HepG2 (cell line): ENCODE measurements at regions not wholly inside any gene's neighbourhood (a gene's known extent, or its start where the extent isn't known, plus 50 kb on each side); places are given as distances from the start of the nearest gene placed in this dataset.

Experiments
- ATAC-seq: fragments of 200-7000 bp; cut with Tn5 transposase; 3 replicates; pipeline ENCODE4 v1.9.1; 2020; ENCODE audit warnings: mild to moderate bottlenecking, moderate library complexity
- BruUV-seq: library from RNA; stranded (reverse); fragments of 400-500 nt; replicated peaks from 2 replicates; lab custom pipeline; 2021; lab: Mats Ljungman, UMichigan
- CTCF ChIA-PET: fragments of 300-600 bp; formaldehyde crosslinking; extraction: SDS; loops from one replicate; lab custom pipeline; 2021; ENCODE audit warnings: low total read pairs, inconsistent platforms, low intra/inter-chr PET ratio; lab: Yijun Ruan, JAX
- POLR2A ChIA-PET: fragments of 350-600 bp; sonication (Branson Sonifier 250); formaldehyde crosslinking; loops from one replicate; lab custom pipeline; 2020; ENCODE audit warnings: antibody characterized with exemption, inconsistent platforms; lab: Yijun Ruan, JAX
- DNase-seq: peaks from one replicate; pipeline ENCODE4 v3.0.0-alpha.2; 2015; ENCODE audit warnings: low spot score
- FAIRE-seq: peaks from 3 replicates; lab custom pipeline; 2011; peaks lifted over from hg19 to GRCh38; lab: Jason Lieb, UNC
- H2AFZ ChIP-seq: one replicate; pipeline ENCODE4 v1.6.1; 2011; ENCODE audit warnings: low read length, inconsistent platforms
- H3K27ac ChIP-seq: fragments of 300-600 bp; 3 replicates; pipeline ENCODE4 v1.8.0; 2011; ENCODE audit warnings: mixed run types, mild to moderate bottlenecking, mixed read lengths, low read length, inconsistent platforms; ENCODE audit not compliant: insufficient read depth; ENCODE audit errors: extremely low read length
- H3K27me3 ChIP-seq, 2 experiments: fragments of 200-600 bp in 1 of 2; 2 replicates in 1 of 2; 3 replicates in 1 of 2; pipeline versions ENCODE4 v1.6.0 to v1.8.0; 2011; ENCODE audit warnings: low read length in 2 of 2, mild to moderate bottlenecking in 2 of 2, moderate library complexity in 2 of 2, inconsistent platforms in 1 of 2; ENCODE audit not compliant: insufficient read depth in 2 of 2, control insufficient read depth in 1 of 2
- H3K36me3 ChIP-seq, 2 experiments: fragments of 200-600 bp in 1 of 2; replicated peaks in 1 of 2; 2 replicates in 1 of 2; 3 replicates in 1 of 2; pipeline versions ENCODE4 v1.5.1 to v1.8.0; 2011; ENCODE audit warnings: low read length in 2 of 2, inconsistent platforms in 1 of 2; ENCODE audit not compliant: insufficient read depth in 2 of 2, control insufficient read depth in 1 of 2
- H3K4me1 ChIP-seq: 2 replicates; pipeline ENCODE4 v1.5.1; 2012; ENCODE audit warnings: low read length, inconsistent platforms; ENCODE audit not compliant: insufficient read depth
- H3K4me2 ChIP-seq: 2 replicates; pipeline ENCODE4 v1.6.0; 2011; ENCODE audit warnings: low read depth, low read length, inconsistent platforms
- H3K4me3 ChIP-seq, 3 experiments: fragments of 200-600 bp in 1 of 3; sonication (generic), shearing (Covaris generic) in 1 of 3; replicated peaks in 1 of 3; 2 replicates each; pipeline ENCODE4 v1.5.1; 2011 to 2016; ENCODE audit warnings: low read length in 3 of 3, inconsistent platforms in 2 of 3, low read depth in 2 of 3, mild to moderate bottlenecking in 2 of 3, control low read depth in 1 of 3, mixed read lengths in 1 of 3; ENCODE audit not compliant: insufficient read depth in 1 of 3
- H3K79me2 ChIP-seq: one replicate; pipeline ENCODE4 v1.6.1; 2011; ENCODE audit warnings: low read length, inconsistent platforms; ENCODE audit not compliant: insufficient read depth
- H3K9ac ChIP-seq: 2 replicates; pipeline ENCODE4 v1.6.0; 2011; ENCODE audit warnings: mild to moderate bottlenecking, low read depth, low read length, inconsistent platforms; ENCODE audit not compliant: insufficient read depth
- H3K9me3 ChIP-seq: 2 replicates; pipeline ENCODE4 v1.5.1; 2012; ENCODE audit warnings: mild to moderate bottlenecking, low read length
- H4K20me1 ChIP-seq: 2 replicates; pipeline ENCODE4 v1.6.0; 2011; ENCODE audit warnings: inconsistent platforms, mild to moderate bottlenecking, low read length, moderate library complexity; ENCODE audit not compliant: insufficient read depth
- BORCS8-MEF2B ChIP-seq: sonication (generic); formaldehyde crosslinking; IDR thresholded peaks from 2 replicates; pipeline ENCODE4 v1.8.0; 2022; ENCODE audit warnings: mild to moderate bottlenecking, missing genetic modification reagents
- ERF ChIP-seq: IDR thresholded peaks from 2 replicates; pipeline ENCODE4 v1.6.1; 2018; ENCODE audit warnings: missing biosample characterization, missing genetic modification reagents
- FOXK1 ChIP-seq: sonication (generic); formaldehyde crosslinking; IDR thresholded peaks from 2 replicates; pipeline ENCODE4 v1.4.0; 2020; ENCODE audit warnings: low read depth, missing genetic modification reagents, borderline replicate concordance
- HDAC1 ChIP-seq: sonication (generic); formaldehyde crosslinking; IDR thresholded peaks from 2 replicates; pipeline ENCODE4 v1.5.1; 2020; ENCODE audit warnings: mild to moderate bottlenecking, missing genetic modification reagents
- HNF4G ChIP-seq, 2 experiments: sonication (generic) in 1 of 2; formaldehyde crosslinking in 1 of 2; IDR thresholded peaks; 2 replicates each; pipeline versions ENCODE4 v1.4.0 to v1.6.1; 2011 to 2020; ENCODE audit warnings: borderline replicate concordance in 2 of 2, low read depth in 2 of 2, mild to moderate bottlenecking in 2 of 2, low read length in 1 of 2, missing genetic modification reagents in 1 of 2, moderate library complexity in 1 of 2
- HNRNPL ChIP-seq: fragments of 200-400 bp; formaldehyde crosslinking; IDR thresholded peaks from 2 replicates; pipeline ENCODE4 v1.6.1; 2017; ENCODE audit warnings: mild to moderate bottlenecking, low read depth, low read length
- MEIS2 ChIP-seq: sonication (generic); formaldehyde crosslinking; IDR thresholded peaks from 2 replicates; pipeline ENCODE4 v1.9.0; 2021; ENCODE audit warnings: mild to moderate bottlenecking, missing genetic modification reagents
- NFRKB ChIP-seq: fragments of 450-650 bp; IDR thresholded peaks from 2 replicates; pipeline ENCODE4 v1.6.1; 2017
- NR3C1 ChIP-seq: sonication (generic); formaldehyde crosslinking; IDR thresholded peaks from 2 replicates; pipeline ENCODE4 v1.4.0; 2020; ENCODE audit warnings: missing genetic modification reagents
- PCBP1 ChIP-seq: fragments of 200-400 bp; formaldehyde crosslinking; IDR thresholded peaks from 2 replicates; pipeline ENCODE4 v1.6.1; 2017; ENCODE audit warnings: mild to moderate bottlenecking, low read depth, low read length, borderline replicate concordance
- SRSF1 ChIP-seq: fragments of 200-400 bp; formaldehyde crosslinking; optimal IDR thresholded peaks from 2 replicates; pipeline ENCODE3; 2017; ENCODE audit warnings: mild to moderate bottlenecking, low read depth, low read length, moderate library complexity
- ZNF468 ChIP-seq: sonication (generic); formaldehyde crosslinking; IDR thresholded peaks from 2 replicates; pipeline ENCODE4 v1.8.0; 2022; ENCODE audit warnings: mild to moderate bottlenecking, moderate library complexity, missing genetic modification reagents
- WGBS: methylation state at CpG from one replicate; pipeline ENCODE4 v1.1.6; 2017; ENCODE audit warnings: low lambda C conversion rate; 5-methylcytosine and 5-hydroxymethylcytosine counted together
- in situ Hi-C: cut with HindIII; loops from 2 replicates; pipeline ENCODE4 v1.10.0; 2017; ENCODE audit warnings: low pct_unique_long_range_greater_than_20kb; ENCODE audit not compliant: extremely low pct_ligation_motif_present
- intact Hi-C: fragments of 100-400 bp; cut with micrococcal nuclease; formaldehyde crosslinking; loops from one replicate; pipeline ENCODE4 v1.10.0; 2022; ENCODE audit not compliant: unreplicated experiment
- TF ChIP-seq, protein P1 (sequence below): sonication (generic); formaldehyde crosslinking; conservative IDR thresholded peaks from 2 replicates; pipeline ENCODE4 v1.4.0; 2020; ENCODE audit warnings: missing genetic modification reagents
- TF ChIP-seq, protein P2 (sequence below): sonication (generic); formaldehyde crosslinking; IDR thresholded peaks from 2 replicates; pipeline ENCODE4 v1.8.0; 2022; ENCODE audit warnings: mild to moderate bottlenecking, missing genetic modification reagents, borderline replicate concordance

DNA sequence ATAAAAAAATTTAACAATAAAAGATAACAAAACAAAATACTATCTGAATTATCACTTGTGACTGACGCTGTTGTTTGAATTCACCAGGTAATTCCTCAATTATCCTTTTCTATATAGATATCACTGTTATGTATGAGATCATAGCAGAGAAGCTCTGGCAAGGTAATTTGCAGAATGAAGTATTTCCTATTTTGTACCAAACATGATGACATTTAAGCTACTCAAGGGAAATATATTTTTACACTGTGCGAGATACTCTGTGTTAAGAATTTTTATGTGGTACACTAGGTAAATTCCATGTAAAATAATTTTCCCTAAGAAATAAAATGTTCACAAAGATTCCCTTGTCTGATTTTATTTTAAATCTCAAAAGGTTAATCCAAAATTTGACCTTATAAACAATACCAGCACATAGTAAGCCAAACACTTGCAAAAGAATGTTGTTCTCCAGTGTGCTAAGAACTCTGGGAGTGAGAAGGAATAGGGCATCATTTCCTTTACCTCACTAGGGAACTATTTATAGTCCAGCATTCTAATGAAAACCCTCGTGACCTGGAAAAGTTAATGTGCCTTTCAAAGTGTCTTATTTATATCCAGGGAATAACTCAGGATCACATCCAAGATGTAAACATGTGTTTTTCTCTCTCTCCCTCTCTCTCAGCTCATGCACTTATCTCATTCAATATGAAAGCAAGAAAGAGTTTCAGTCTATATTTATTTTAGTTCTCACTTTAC is 115.2 kb upstream of the RAP1B start:
- 37% methylated on average over 3 of the region's 3 CpGs for WGBS
- no peak overlapping the region for H3K27ac ChIP-seq
- no peak overlapping the region for H3K4me2 ChIP-seq
- H3K36me3 ChIP-seq: no peaks in the 10 kb centered on the region
- no peak overlapping the region for H2AFZ ChIP-seq
- no peaks in the 10 kb centered on the region for H3K9me3 ChIP-seq
- no peaks in the 10 kb centered on the region; a peak in 1 of 5 replicates for H3K27me3 ChIP-seq
- TF ChIP-seq PCBP1 (no peak), NFRKB (no peak), HNF4G (IDR thresholded peaks at IDR 0.05; ENCODE audit: borderline replicate concordance, low read depth, low read length) (no peak), HNF4G (CRISPR knock-in tag; IDR thresholded peaks at IDR 0.05; ENCODE audit: borderline replicate concordance, low read depth) (no peak), SRSF1 (no peak)
- TF ChIP-seq, protein P1, sequence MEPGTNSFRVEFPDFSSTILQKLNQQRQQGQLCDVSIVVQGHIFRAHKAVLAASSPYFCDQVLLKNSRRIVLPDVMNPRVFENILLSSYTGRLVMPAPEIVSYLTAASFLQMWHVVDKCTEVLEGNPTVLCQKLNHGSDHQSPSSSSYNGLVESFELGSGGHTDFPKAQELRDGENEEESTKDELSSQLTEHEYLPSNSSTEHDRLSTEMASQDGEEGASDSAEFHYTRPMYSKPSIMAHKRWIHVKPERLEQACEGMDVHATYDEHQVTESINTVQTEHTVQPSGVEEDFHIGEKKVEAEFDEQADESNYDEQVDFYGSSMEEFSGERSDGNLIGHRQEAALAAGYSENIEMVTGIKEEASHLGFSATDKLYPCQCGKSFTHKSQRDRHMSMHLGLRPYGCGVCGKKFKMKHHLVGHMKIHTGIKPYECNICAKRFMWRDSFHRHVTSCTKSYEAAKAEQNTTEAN (CRISPR knock-in tag): no peak
- no TSS peak for BruUV-seq
- H4K20me1 ChIP-seq: no peaks in the 10 kb centered on the region
- FAIRE-seq (no peak), ATAC-seq (no peak), DNase-seq (no peak)
- H3K4me1 ChIP-seq: no peaks in the 10 kb centered on the region
- no peaks in the 10 kb centered on the region for H3K79me2 ChIP-seq
- POLR2A ChIA-PET: no interaction called here
- in situ Hi-C loops (no loop called here), intact Hi-C loops (no loop called here)
- CTCF ChIA-PET: no interaction called here
- no peak overlapping the region for H3K4me3 ChIP-seq
- H3K9ac ChIP-seq: no peak overlapping the region

DNA sequence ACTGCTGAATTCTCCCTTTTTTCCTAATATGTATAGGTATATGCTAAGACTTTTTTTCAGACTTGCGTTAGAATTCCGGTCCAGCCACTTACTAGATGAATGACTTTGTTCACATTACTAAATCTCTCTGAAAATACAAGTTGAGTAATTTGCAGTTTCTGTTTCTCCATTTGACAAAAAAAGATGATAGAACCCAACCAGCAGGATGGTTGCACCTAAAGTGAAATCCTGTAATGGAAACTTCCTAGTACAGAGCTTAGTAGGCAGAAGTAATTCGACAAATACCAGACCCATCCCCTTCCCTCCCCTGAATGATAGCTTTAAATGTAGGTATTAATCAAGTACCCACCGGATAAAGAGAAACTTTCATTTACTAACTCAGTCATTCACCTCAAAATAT is 113.6 kb upstream of the RAP1B start:
- TF ChIP-seq ZNF468 (no peak), BORCS8-MEF2B (no peak), HNRNPL (no peak), MEIS2 (CRISPR knock-in tag) (no peak), FOXK1 (CRISPR knock-in tag) (no peak), HDAC1 (CRISPR knock-in tag) (no peak), ERF (no peak), NR3C1 (CRISPR knock-in tag) (no peak)
- TF ChIP-seq, protein P2, sequence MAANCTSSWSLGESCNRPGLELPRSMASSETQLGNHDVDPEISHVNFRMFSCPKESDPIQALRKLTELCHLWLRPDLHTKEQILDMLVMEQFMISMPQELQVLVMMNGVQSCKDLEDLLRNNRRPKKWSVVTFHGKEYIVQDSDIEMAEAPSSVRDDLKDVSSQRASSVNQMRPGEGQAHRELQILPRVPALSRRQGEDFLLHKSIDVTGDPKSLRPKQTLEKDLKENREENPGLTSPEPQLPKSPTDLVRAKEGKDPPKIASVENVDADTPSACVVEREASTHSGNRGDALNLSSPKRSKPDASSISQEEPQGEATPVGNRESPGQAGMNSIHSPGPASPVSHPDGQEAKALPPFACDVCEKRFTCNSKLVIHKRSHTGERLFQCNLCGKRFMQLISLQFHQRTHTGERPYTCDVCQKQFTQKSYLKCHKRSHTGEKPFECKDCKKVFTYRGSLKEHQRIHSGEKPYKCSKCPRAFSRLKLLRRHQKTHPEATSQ (CRISPR knock-in tag): no peak
- BruUV-seq: no TSS peak
- H3K9me3 ChIP-seq: no peaks in the 10 kb centered on the region
- no peaks in the 10 kb centered on the region for H3K36me3 ChIP-seq
- in situ Hi-C loops (no loop called here), intact Hi-C loops (no loop called here)
- no peak overlapping the region for H3K4me3 ChIP-seq
- H4K20me1 ChIP-seq: no peaks in the 10 kb centered on the region
- H3K9ac ChIP-seq: no peak overlapping the region
- no peak for DNase-seq
- H3K79me2 ChIP-seq: no peaks in the 10 kb centered on the region
- no peak for ATAC-seq
- H3K4me1 ChIP-seq: no peaks in the 10 kb centered on the region
- WGBS: 77% methylated on average over 4 of the region's 4 CpGs
- POLR2A ChIA-PET: no interaction called here
- H3K4me2 ChIP-seq: no peak overlapping the region
- H2AFZ ChIP-seq: no peak overlapping the region
- no peak overlapping the region for H3K27ac ChIP-seq
- FAIRE-seq: no peak
- no peaks in the 10 kb centered on the region; a peak in 1 of 5 replicates for H3K27me3 ChIP-seq
- CTCF ChIA-PET: no interaction called here
